ENCODE measurements at regions not wholly inside any gene's neighbourhood (a gene's known extent, or its start where the extent isn't known, plus 50 kb on each side); places are given as distances from the start of the nearest gene placed in this dataset.

DNA sequence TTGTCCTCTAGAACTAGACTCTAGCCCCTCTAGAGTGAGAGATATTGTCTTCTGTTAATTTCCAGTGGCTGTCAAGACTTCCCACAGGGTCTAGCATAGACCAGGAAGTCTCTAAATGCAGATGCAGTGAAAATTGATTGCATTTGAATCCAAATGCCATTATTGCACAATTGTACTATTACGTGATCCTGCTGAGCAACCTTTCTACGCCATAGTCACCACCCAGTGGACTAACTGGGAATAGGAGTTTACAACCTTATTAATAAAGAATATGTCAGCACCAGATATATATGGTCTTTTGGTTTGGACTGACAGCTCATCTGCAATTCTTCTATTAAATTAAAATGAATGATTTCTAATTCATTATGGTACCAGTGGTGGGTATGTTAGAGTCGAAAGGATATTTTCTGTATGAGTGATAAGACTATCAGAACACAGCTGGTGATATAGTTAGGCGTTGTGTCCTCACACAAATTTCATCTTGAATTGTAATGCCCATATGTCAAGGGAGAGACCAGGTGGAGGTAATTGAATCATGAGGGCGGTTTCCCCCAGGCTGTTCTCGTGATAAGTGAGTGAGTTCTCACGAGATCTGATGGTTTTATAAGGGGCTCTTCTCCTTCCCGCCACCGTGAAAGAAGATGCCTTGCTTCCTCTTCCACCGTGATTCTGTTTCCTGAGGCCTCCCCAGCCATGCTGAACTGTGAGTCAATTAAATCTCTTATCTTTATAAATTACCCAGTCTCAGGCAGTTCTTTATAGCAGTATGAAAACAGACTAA is 138.9 kb upstream of the CA10 start:
- TF ChIP-seq EZH2 (IDR thresholded peaks at IDR 0.05; ENCODE audit: borderline replicate concordance, low read length), result no peak
- peak; percentile 65 to 76 for TF ChIP-seq CTCF (conservative IDR thresholded peaks at IDR 0.05 in 1 of 2, IDR thresholded peaks at IDR 0.05 in 1 of 2; ENCODE audit: extremely low read depth in 1 of 2, insufficient read depth in 1 of 2, low read depth in 1 of 2, low read length in 2 of 2)

All from mammary epithelial cell (primary cell).